ENCODE measurements at regions not wholly inside any gene's neighbourhood (a gene's known extent, or its start where the extent isn't known, plus 50 kb on each side); places are given as distances from the start of the nearest gene placed in this dataset.

- DNase-seq, result no peak
These were observed 420.0 kb downstream of the ADGRL2 start for GRCh38 chr1:82220754-82221153.

GRCh38 chr1:82219841-82220240, 419.1 kb downstream of the ADGRL2 start:
- DNase-seq, result no peak

- no peak for DNase-seq
These were observed 418.1 kb downstream of the ADGRL2 start for GRCh38 chr1:82218846-82219245.

DNA sequence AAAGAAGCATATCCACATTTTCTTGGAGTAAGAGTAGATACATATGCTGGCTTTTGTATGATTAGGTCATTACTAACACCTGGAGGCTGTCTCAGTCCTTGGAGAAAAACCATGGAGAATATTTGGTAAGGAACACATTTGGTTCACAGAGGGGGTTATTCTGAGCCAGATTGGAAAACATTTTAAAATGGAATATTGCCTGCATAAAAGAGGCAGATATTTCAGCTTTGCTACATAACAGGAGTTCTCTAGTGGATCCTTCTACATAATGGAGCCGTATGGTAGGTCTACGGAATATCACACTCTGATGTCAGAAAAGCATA, 415.1 kb downstream of the ADGRL2 start:
- no peak for DNase-seq

GRCh38 chr1:82215056-82215852, 414.5 kb downstream of the ADGRL2 start:
- DNase-seq, result no peak

GRCh38 chr1:82214606-82215005, 413.9 kb downstream of the ADGRL2 start:
- no peak for DNase-seq

- no peak for DNase-seq
These were observed 396.9 kb downstream of the ADGRL2 start for GRCh38 chr1:82197606-82198005.

DNA sequence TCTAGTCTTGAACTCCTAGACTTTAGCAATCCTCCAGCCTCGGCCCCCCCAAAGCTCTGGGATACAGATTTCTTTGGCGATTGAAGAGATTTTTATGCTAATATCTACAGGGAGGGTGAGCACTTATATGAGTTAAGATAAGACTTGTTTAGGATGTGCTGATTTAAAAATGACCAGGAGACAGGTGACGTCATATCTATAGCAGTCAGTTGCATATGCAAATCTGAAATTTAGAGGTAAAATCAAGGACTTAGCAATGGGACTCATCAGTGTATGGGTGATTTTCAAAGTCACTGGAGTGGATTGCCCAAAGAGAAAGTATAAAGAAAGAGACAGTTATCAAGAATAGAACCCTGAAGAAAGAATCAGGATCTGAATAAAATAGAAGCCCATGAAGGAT, 394.5 kb downstream of the ADGRL2 start:
- no peak for DNase-seq

GRCh38 chr1:82185084-82185483, 384.4 kb downstream of the ADGRL2 start:
- no peak for DNase-seq

DNA sequence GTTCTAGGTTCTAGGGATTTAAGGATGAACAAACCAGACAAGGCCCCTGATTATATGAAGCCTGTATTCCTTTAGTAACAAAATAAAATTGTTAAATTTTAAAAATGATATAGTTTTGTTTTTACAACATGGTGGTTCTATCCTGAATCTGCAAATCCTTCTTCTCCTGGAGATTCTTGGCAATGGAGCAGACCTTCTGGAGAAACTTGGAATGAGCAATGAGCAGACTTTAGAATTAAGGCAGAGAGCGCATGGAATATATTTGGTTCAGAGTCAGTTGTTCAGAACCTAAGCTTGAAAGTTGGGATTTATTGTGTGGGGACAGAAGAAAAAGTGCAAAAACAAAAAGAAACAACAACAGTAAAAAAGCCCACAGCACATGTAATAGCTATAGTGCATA, 381.1 kb downstream of the ADGRL2 start:
- DNase-seq, result no peak

GRCh38 chr1:82179131-82179530, 378.4 kb downstream of the ADGRL2 start:
- no peak for DNase-seq

DNA sequence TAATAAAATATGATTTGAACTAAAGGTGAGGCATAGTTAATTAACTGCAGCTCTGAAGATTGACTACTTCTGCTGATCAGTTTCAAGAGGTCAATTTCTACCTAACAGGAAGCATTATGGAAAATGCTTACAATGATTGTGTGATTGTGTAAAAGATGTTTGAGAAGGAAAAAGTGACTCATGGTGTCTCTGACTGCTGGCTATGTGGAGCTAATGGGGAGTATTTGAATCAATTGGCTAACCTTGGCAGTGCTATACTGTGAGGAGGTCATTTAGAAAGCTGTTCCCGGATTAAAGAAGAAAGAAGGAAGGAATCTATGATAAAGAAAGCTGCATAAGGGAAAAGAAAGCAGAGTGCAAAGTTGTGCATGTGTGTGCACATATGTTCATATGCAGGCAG, 376.5 kb downstream of the ADGRL2 start:
- no peak for DNase-seq

DNA sequence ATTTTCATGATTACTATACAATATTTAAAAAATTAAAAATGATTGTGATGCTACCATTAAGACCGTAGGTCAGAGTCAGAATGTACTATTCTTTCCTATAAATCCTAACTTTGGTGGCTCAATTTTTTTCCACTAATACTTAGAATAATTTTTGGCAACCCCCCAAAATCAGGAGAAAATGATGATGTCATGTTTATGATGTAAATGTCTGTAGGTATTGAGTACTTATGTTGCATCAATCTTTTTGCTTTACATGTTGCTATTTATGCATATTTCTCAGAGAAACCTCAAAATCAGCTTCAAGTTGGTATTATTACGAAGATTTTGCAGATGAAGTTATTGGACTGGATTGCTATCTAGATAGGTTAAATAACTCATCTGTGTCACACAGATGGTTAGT, 371.2 kb downstream of the ADGRL2 start:
- DNase-seq, result no peak

- no peak for DNase-seq
These were observed 367.7 kb downstream of the ADGRL2 start for GRCh38 chr1:82168482-82168881.

DNA sequence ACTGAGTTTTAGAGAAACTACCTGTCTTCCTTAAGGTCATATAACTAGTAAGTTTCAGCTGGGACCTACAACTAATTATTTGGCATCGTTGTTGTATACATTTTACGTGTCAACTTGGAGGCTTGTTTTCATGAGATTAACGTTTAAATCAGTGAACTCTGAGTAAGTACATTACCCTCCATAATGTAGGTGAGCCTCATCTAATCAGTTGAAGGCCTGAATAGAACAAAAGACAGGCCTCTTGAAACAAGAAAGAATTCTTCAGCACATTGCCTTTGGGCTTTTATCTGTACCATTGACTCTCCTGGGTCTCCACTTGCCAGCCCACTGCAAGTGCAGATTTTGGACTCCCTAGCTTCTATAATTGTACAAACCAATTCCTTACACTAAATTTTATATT, 364.6 kb downstream of the ADGRL2 start:
- no peak for DNase-seq

GRCh38 chr1:82162486-82163420, 362.0 kb downstream of the ADGRL2 start:
- no peak for DNase-seq

- peak; percentile 19 for DNase-seq
These were observed 361.0 kb downstream of the ADGRL2 start for GRCh38 chr1:82161700-82162141.

DNA sequence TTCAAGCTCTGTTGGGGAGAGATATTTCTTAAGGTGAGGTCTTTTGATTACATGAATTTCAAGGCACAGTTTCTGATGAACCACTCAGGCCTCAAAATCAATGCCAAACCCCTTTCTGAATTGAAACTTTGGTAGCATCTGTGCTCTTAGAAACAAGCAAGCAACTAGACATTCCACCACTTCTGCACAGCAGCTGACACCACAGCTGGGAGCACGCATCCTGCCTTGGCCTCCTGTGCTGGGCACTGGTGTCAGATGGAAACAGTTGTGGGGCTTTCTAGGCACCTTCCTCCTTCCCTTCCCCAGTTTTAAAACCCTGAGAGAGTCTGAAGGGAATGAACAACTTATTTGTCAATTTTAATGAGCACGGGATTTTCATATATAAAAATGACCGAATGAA, 360.2 kb downstream of the ADGRL2 start:
- no peak for DNase-seq

GRCh38 chr1:82160036-82160435, 359.3 kb downstream of the ADGRL2 start:
- DNase-seq, result peak; percentile 79

DNA sequence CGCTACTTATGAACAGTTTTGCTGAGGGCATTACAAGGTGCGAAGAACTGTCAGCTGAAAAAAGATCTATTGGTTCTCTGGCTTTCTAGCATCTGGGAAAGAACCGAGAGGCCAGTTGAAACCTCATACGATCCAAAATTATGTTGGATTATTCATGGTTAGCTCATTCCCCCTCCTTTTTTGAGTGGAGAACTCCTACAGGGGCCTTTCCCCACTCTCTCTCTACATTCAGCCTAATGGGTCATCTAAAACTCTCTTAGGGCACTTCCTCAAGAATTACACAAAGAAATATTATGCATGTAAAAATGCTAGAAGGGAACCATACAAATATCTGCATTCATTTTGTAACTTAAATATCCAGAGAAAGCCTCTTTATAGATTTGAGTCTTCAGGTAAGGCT, 358.2 kb downstream of the ADGRL2 start:
- DNase-seq, result no peak

DNA sequence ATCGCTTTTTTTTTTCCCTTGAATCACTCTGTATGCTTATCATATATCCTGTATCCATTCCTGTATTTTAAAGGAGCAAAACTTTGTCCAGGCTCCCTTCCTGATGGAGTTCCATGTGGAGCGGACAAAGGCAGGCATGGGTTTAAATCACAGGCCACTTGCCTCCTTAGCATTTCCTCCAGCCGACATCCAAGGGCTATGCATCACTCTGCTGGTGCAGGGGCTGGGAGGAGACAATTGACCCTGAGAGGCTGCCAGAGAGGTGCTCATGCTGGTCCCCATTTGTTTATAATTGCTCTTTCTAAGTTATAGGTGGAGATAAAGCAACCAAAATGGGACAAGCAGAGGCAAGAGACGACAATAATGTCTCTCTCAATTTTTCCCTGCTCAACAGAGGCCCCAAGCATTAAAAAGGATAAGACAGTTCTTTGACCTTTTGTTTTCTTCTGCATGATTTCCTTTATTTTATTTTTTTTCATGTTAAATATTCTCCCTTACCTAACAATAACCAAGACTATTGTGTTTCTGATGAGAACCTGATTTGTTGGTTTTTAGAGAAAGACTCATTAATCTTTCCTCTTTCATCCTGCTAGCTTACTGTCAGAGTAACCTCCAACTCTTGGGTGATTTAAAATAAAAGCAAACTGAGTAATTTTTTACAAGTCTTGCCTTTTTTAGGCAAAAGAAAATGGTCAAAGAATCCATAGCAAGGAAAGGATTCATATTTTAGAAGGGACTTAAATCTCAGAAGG, 353.7 kb downstream of the ADGRL2 start:
- DNase-seq, result no peak

DNA sequence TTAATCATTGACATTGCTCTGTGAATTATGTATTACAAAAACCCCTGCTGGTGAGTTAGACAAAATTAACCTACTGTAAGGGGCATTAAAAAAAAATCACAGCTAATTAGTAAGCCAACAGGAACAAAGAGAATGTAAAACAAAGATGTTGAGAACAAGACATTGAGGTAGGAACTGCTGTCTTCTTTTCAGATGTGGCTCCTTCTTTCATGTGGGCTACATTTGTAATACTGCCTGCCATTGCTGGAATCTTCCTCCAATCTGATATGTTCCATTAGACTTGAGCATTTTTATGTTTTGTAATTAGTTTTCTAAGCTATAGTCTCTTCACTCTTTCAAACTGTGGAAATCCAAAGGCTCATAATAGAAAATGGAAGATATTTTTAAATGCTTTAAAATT, 353.0 kb downstream of the ADGRL2 start:
- no peak for DNase-seq

DNA sequence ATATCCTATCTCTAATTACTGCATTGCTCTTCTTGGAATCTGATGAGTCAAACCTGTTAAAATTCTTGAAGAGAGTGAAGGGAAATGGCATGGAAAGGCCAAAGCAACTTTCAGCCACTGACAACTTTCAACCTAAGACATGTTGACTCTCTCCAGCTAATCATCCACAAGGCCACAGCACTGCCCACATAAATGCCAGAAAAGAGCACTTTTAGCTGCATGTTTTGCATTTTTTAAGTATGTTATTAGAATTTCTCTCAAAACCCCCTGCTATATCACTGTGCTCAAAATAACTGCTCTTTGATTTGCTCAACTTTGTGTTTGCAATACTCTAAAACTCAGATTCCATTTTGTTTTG, 352.5 kb downstream of the ADGRL2 start:
- DNase-seq, result no peak

All from inflammatory macrophage treated with lipopolysaccharide for 4 hours (primary cell).